Kidney (tissue), 13 donors: ENCODE measurements at regions not wholly inside any gene's neighbourhood (a gene's known extent, or its start where the extent isn't known, plus 50 kb on each side); places are given as distances from the start of the nearest gene placed in this dataset.
A peak's percentile ranks its signal among the peaks of the same experiment; 100 is the strongest.

Source experiments
- DNase-seq, 5 donors: peaks; one replicate each; pipeline ENCODE4 v3.0.0-alpha.2; 2013 to 2020
- FAIRE-seq: peaks from 2 replicates; lab custom pipeline; 2012; peaks lifted over from hg19 to GRCh38; lab: Jason Lieb, UNC
- H3K27ac ChIP-seq, 2 donors: one replicate each; pipeline ENCODE4 v1.7.0; 2013; ENCODE audit warnings: low read depth in 2 of 2, low read length in 2 of 2, inconsistent platforms in 1 of 2
- H3K27me3 ChIP-seq: one replicate; pipeline ENCODE4 v1.7.1; 2013; ENCODE audit warnings: low read length, inconsistent platforms; ENCODE audit not compliant: control insufficient read depth, insufficient read depth
- H3K36me3 ChIP-seq, 3 donors: one replicate each; pipeline versions ENCODE4 v1.7.0 to v1.7.1; 2013; ENCODE audit warnings: low read length in 3 of 3, control low read depth in 1 of 3, inconsistent platforms in 1 of 3; ENCODE audit not compliant: insufficient read depth in 3 of 3, control insufficient read depth in 2 of 3
- H3K4me1 ChIP-seq, 3 donors: one replicate each; pipeline versions ENCODE4 v1.7.0 to v1.7.1; 2013; ENCODE audit warnings: low read length in 3 of 3, inconsistent platforms in 1 of 3, low read depth in 1 of 3; ENCODE audit not compliant: control insufficient read depth in 2 of 3, insufficient read depth in 2 of 3
- H3K4me3 ChIP-seq, 3 donors: one replicate each; pipeline versions ENCODE4 v1.7.0 to v1.8.1; 2013; ENCODE audit warnings: low read length in 3 of 3, control low read depth in 1 of 3, inconsistent platforms in 1 of 3
- H3K9ac ChIP-seq, 3 donors: one replicate each; pipeline versions ENCODE4 v1.7.0 to v1.7.1; 2013; ENCODE audit warnings: low read length in 3 of 3, control low read depth in 1 of 3, inconsistent platforms in 1 of 3
- H3K9me3 ChIP-seq, 3 donors: one replicate each; pipeline versions ENCODE4 v1.7.0 to v1.7.1; 2013; ENCODE audit warnings: low read length in 3 of 3, control low read depth in 1 of 3, inconsistent platforms in 1 of 3; ENCODE audit not compliant: control insufficient read depth in 2 of 3, insufficient read depth in 1 of 3
- intact Hi-C: fragments of 100-400 bp; cut with DNase I; formaldehyde crosslinking; loops from one replicate; pipeline ENCODE4 v1.11.1; 2022
- TF ChIP-seq, protein P1 (sequence below): IDR thresholded peaks from 3 replicates; pipeline ENCODE4 v1.5.1; 2012; ENCODE audit warnings: mild to moderate bottlenecking, moderate library complexity, borderline replicate concordance; ENCODE audit not compliant: insufficient read depth; ENCODE audit errors: extremely low read depth
- donor health status: control.
- donor health status: control.
- donor health status: control.
- donor health status: control.
- donor health status: control.
- donor health status: DM: yes; HTN: yes; CAD: no.
- donor health status: Normal renal cell carcinoma (clear cell type).

DNA sequence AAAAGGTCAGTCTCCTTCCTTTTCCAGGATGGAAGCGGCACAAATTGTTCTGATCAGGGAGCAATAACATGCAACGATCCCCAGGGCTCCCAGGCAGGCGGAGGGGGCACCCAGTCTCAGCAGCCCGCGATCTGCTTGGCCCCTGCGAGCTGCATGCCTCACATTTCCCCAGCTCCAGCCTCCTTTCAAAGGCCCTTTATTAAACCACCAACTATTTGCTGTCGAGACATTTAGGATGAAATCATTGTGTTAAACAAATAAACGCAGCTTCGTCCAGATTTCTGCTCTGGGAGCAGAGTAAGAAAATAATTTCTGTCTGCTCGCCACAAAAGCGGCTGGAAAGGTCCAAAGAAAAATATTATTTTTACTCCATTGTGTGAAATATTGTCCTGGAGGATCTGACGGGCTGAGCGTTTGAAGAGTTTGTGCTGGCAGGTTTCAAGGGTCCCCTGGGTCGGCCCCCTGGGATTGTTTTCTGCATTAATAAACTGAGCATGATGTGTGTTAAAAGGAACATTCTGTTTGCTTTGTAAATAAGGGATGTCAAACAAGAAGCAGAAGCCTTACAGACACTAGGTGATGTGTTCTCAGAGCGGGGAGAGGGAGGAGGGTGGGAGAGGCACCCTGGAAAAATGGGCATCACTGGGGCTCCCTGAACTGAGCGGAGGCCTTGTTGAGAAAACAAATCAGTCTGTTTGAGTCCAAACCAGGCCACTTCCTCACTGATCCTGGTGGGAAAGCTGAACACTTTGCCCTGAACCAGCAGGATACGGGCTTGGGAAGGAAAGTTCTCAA lies 110.1 kb downstream of the FOXD1 start:
- intact Hi-C loops: no loop called here
- FAIRE-seq (no peak), DNase-seq (peak; percentile 44 to 76 (median 64))
- Histone ChIP-seq H3K36me3 (no peaks in the 10 kb centered on the region), H3K4me1 (peaks cover 0 to 4% (median 2%) of the 10 kb centered on the region in 3 donors), H3K9me3 (no peaks in the 10 kb centered on the region), H3K9ac (no peak overlapping the region), H3K27me3 (no peaks in the 10 kb centered on the region), H3K27ac (no peak overlapping the region), H3K4me3 (no peak overlapping the region)
- TF ChIP-seq, protein P1, sequence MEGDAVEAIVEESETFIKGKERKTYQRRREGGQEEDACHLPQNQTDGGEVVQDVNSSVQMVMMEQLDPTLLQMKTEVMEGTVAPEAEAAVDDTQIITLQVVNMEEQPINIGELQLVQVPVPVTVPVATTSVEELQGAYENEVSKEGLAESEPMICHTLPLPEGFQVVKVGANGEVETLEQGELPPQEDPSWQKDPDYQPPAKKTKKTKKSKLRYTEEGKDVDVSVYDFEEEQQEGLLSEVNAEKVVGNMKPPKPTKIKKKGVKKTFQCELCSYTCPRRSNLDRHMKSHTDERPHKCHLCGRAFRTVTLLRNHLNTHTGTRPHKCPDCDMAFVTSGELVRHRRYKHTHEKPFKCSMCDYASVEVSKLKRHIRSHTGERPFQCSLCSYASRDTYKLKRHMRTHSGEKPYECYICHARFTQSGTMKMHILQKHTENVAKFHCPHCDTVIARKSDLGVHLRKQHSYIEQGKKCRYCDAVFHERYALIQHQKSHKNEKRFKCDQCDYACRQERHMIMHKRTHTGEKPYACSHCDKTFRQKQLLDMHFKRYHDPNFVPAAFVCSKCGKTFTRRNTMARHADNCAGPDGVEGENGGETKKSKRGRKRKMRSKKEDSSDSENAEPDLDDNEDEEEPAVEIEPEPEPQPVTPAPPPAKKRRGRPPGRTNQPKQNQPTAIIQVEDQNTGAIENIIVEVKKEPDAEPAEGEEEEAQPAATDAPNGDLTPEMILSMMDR: no peak

DNA sequence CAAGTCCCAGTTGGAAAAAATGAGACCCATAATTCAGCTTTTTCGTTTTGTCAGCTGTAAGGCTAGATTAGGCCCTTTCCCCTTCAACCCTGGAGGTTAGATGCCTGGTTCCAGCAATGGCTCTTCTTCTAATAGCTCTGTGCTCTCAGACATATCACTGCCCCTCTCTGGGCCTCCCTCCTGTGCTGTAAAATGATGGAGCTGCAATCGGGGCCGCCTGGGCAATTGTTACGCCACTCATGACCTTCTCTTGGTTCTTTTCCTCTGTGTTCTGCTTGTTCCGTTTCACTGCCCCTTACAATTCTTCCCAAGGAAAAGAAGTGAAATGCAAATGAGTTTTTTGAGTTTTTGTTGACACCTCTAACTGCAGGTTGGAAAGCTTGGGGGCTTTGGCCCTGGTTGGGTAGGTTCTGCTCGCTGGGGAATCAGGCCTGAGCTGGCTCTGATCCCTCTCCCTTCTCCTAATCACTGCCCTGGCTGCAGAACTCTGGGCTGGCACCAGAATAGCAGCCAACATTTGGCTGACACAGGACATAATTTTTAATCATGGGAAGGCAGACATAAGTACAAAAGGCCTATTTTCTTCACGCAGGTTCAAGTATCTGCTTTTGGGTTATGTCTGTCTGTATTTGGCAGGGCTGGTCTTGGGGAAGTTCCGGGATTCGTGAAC lies 110.9 kb downstream of the FOXD1 start:
- Histone ChIP-seq H3K4me3 (no peak overlapping the region), H3K4me1 (peaks cover 0 to 4% (median 2%) of the 10 kb centered on the region in 3 donors), H3K9me3 (no peaks in the 10 kb centered on the region), H3K27me3 (no peaks in the 10 kb centered on the region), H3K9ac (no peak overlapping the region), H3K27ac (no peak overlapping the region), H3K36me3 (no peaks in the 10 kb centered on the region)
- no peak for FAIRE-seq
- peak in 2 of 5 donors; percentile 26 to 28 for DNase-seq
- TF ChIP-seq, protein P1: no peak
- intact Hi-C loops: no loop called here

DNA sequence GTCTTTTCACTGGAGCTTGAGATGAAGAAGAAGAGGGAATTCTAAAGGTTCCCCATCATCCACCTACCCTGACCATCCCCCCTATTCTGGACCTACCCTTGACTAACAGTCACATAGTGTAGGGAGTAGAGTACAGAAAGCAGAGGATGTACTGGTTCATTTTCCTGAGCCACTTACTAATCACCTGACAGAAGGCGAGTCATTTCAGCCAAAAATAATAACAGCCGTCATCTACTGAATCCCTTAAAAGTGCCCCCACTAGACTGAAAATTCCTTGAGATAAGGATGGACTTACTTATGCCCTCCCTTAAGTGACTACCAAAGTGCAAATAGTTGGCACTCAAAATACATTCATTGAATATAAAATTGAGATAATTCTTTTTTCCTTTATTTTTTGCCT lies 112.2 kb downstream of the FOXD1 start:
- Histone ChIP-seq H3K4me1 (peaks cover 0 to 4% (median 2%) of the 10 kb centered on the region in 3 donors), H3K9me3 (peaks cover 0 to 6% (median 2%) of the 10 kb centered on the region in 3 donors), H3K27ac (no peak overlapping the region), H3K9ac (no peak overlapping the region), H3K36me3 (no peaks in the 10 kb centered on the region), H3K27me3 (no peaks in the 10 kb centered on the region), H3K4me3 (no peak overlapping the region)
- FAIRE-seq: no peak
- intact Hi-C loops: no loop called here
- DNase-seq: no peak
- TF ChIP-seq, protein P1: no peak
